22Rv1 (cell line): ENCODE measurements at regions not wholly inside any gene's neighbourhood (a gene's known extent, or its start where the extent isn't known, plus 50 kb on each side); places are given as distances from the start of the nearest gene placed in this dataset.
"Not testable (repeated sequence)": the region's sequence is repeated elsewhere in the genome, so short reads cannot be mapped to it uniquely, and the experiment has no call there.

ENCODE experiments used
- CTCF ChIP-seq: fragments of 450-650 bp; IDR thresholded peaks from 2 replicates; pipeline ENCODE4 v1.5.1; 2017; ENCODE audit warnings: mild to moderate bottlenecking
- ZFX ChIP-seq: fragments of 450-650 bp; IDR thresholded peaks from 2 replicates; pipeline ENCODE4 v1.6.1; 2017; ENCODE audit warnings: antibody characterized with exemption, borderline replicate concordance

GRCh38 chr5:98325187-98325586, 448.3 kb upstream of the RGMB start:
- TF ChIP-seq CTCF, ZFX: not testable (repeated sequence)
